WTC11 (cell line): ENCODE measurements at regions not wholly inside any gene's neighbourhood (a gene's known extent, or its start where the extent isn't known, plus 50 kb on each side); places are given as distances from the start of the nearest gene placed in this dataset.

Experiments
- AFF4 ChIP-seq: sonication (generic); formaldehyde crosslinking; IDR thresholded peaks from 2 replicates; pipeline ENCODE4 v1.8.1; 2023; ENCODE audit warnings: mild to moderate bottlenecking, missing genetic modification reagents, borderline replicate concordance
- CDX4 ChIP-seq: fragments of 250-450 bp; sonication (Bioruptor Pico); IDR thresholded peaks from 2 replicates; pipeline ENCODE4 v1.9.0; 2021; ENCODE audit warnings: moderate library complexity, mild to moderate bottlenecking, inconsistent platforms, borderline replicate concordance
- CTCF ChIP-seq: fragments of 200-600 bp; IDR thresholded peaks from 2 replicates; pipeline ENCODE4 v1.8.0; 2022; ENCODE audit warnings: antibody characterized with exemption
- E2F4 ChIP-seq: sonication (generic); formaldehyde crosslinking; IDR thresholded peaks from 2 replicates; pipeline ENCODE4 v1.8.1; 2022; ENCODE audit warnings: low read depth, mild to moderate bottlenecking, moderate library complexity, missing genetic modification reagents, borderline replicate concordance
- ESRRA ChIP-seq: sonication (generic); formaldehyde crosslinking; IDR thresholded peaks from 2 replicates; pipeline ENCODE4 v1.8.1; 2022; ENCODE audit warnings: mild to moderate bottlenecking, missing genetic modification reagents, borderline replicate concordance
- FOXK1 ChIP-seq: sonication (generic); formaldehyde crosslinking; IDR thresholded peaks from 2 replicates; pipeline ENCODE4 v1.8.0; 2022; ENCODE audit warnings: mild to moderate bottlenecking, moderate library complexity, missing genetic modification reagents
- HMGA2 ChIP-seq: fragments of 250-450 bp; sonication (Bioruptor Pico); IDR thresholded peaks from 2 replicates; pipeline ENCODE4 v1.4.0; 2021; ENCODE audit warnings: mild to moderate bottlenecking, moderate library complexity
- JUN ChIP-seq: sonication (generic); formaldehyde crosslinking; IDR thresholded peaks from 2 replicates; pipeline ENCODE4 v1.8.0; 2023; ENCODE audit warnings: mild to moderate bottlenecking, missing genetic modification reagents
- KAT7 ChIP-seq: sonication (generic); formaldehyde crosslinking; IDR thresholded peaks from 2 replicates; pipeline ENCODE4 v1.8.1; 2023; ENCODE audit warnings: missing genetic modification reagents, mild to moderate bottlenecking, borderline replicate concordance
- NR3C1 ChIP-seq: sonication (generic); formaldehyde crosslinking; conservative IDR thresholded peaks from 2 replicates; pipeline ENCODE4 v1.8.1; 2023; ENCODE audit warnings: low read depth, mild to moderate bottlenecking, missing genetic modification reagents

GRCh38 chr1:116852910-116853309, 56.8 kb upstream of the PTGFRN start:
- TF ChIP-seq FOXK1 (no peak), CDX4 (CRISPR knock-in tag) (no peak), AFF4 (CRISPR knock-in tag) (no peak), CTCF (no peak), ESRRA (CRISPR knock-in tag) (no peak), JUN (CRISPR knock-in tag) (no peak), E2F4 (no peak), NR3C1 (CRISPR knock-in tag) (no peak), HMGA2 (no peak), KAT7 (CRISPR knock-in tag) (no peak)
